HCT116 (cell line): ENCODE measurements at regions not wholly inside any gene's neighbourhood (a gene's known extent, or its start where the extent isn't known, plus 50 kb on each side); places are given as distances from the start of the nearest gene placed in this dataset.

Experiments
- ATAC-seq: fragments of 200-7000 bp; cut with Tn5 transposase; 2 replicates; pipeline ENCODE4 v1.9.1; 2020; ENCODE audit warnings: mild to moderate bottlenecking, moderate library complexity
- BruUV-seq: library from RNA; stranded (reverse); fragments of 400-500 nt; replicated peaks from 2 replicates; lab custom pipeline; 2021; lab: Mats Ljungman, UMichigan
- CTCF ChIA-PET: fragments of 300-600 bp; sonication (Branson Sonifier 250); formaldehyde crosslinking; loops from one replicate; lab custom pipeline; 2021; ENCODE audit warnings: antibody characterized with exemption; lab: Charles Lee
- POLR2A ChIA-PET: fragments of 300-600, 350-600 bp; sonication (Branson Sonifier 250); formaldehyde crosslinking; loops from one replicate; lab custom pipeline; 2021; ENCODE audit warnings: antibody characterized with exemption; lab: Charles Lee
- RAD21 ChIA-PET, 2 experiments: fragments of 300-600 bp; sonication (Branson Sonifier 250); formaldehyde crosslinking; loops; one replicate each; lab custom pipeline; 2023; ENCODE audit warnings: low total read pairs in 2 of 2; ENCODE audit not compliant: uncharacterized antibody in 2 of 2, unreplicated experiment in 2 of 2, low non-redundant PET in 1 of 2; lab: Charles Lee
- DNase-seq: peaks from one replicate; pipeline ENCODE4 v3.0.0-alpha.2; 2010; ENCODE audit warnings: low read depth, low spot score
- H2AFZ ChIP-seq: fragments of 200-600 bp; shearing (Covaris generic), sonication (generic); 2 replicates; pipeline ENCODE4 v1.6.1; 2017; ENCODE audit warnings: low read depth, mixed run types, mixed read lengths, antibody characterized with exemption, low read length; ENCODE audit not compliant: poor library complexity, severe bottlenecking
- H3K27ac ChIP-seq: 2 replicates; pipeline ENCODE4 v1.5.1; 2012; ENCODE audit warnings: low read depth, low read length
- H3K27me3 ChIP-seq: fragments of 200-600 bp; sonication (generic); 2 replicates; pipeline ENCODE4 v1.6.1; 2016; ENCODE audit warnings: mixed run types, low read length, mixed read lengths; ENCODE audit not compliant: insufficient read depth
- H3K36me3 ChIP-seq, 2 experiments: fragments of 200-500 bp in 1 of 2; fragments of 200-600 bp in 1 of 2; sonication (Bioruptor generic) in 1 of 2; sonication (generic) in 1 of 2; 2 replicates each; pipeline versions ENCODE4 v1.5.1 to v1.6.1; 2014 to 2016; ENCODE audit warnings: low read length in 2 of 2, inconsistent platforms in 1 of 2, mixed read lengths in 1 of 2, mixed run types in 1 of 2; ENCODE audit not compliant: insufficient read depth in 2 of 2, control insufficient read depth in 1 of 2
- H3K4me1 ChIP-seq, 2 experiments: fragments of 200-600 bp in 1 of 2; sonication (generic) in 1 of 2; 2 replicates each; pipeline versions ENCODE4 v1.5.1 to v1.6.1; 2012 to 2017; ENCODE audit warnings: low read length in 2 of 2, inconsistent platforms in 1 of 2, mild to moderate bottlenecking in 1 of 2, mixed read lengths in 1 of 2, mixed run types in 1 of 2, moderate library complexity in 1 of 2; ENCODE audit not compliant: insufficient read depth in 2 of 2, control insufficient read depth in 1 of 2
- H3K4me2 ChIP-seq: fragments of 200-600 bp; sonication (generic); 2 replicates; pipeline ENCODE4 v1.6.1; 2017; ENCODE audit warnings: mixed run types, low read length, mixed read lengths
- H3K4me3 ChIP-seq, 2 experiments: fragments of 200-600 bp in 1 of 2; sonication (generic) in 1 of 2; replicated peaks in 1 of 2; 2 replicates each; pipeline ENCODE4 v1.5.1; 2011 to 2016; ENCODE audit warnings: low read length in 2 of 2, control low read depth in 1 of 2, low read depth in 1 of 2, mild to moderate bottlenecking in 1 of 2, mixed read lengths in 1 of 2, mixed run types in 1 of 2
- H3K79me2 ChIP-seq: fragments of 200-600 bp; sonication (generic); 2 replicates; pipeline ENCODE4 v1.6.1; 2017; ENCODE audit warnings: mild to moderate bottlenecking, mixed run types, low read length, moderate library complexity, mixed read lengths; ENCODE audit not compliant: insufficient read depth
- H3K9ac ChIP-seq: fragments of 200-600 bp; sonication (generic); 2 replicates; pipeline ENCODE4 v1.6.1; 2016; ENCODE audit warnings: low read length, mixed read lengths
- H3K9me2 ChIP-seq: fragments of 200-600 bp; sonication (generic), shearing (Covaris generic); 2 replicates; pipeline ENCODE4 v1.6.1; 2017; ENCODE audit warnings: mixed run types, mild to moderate bottlenecking, moderate library complexity; ENCODE audit not compliant: insufficient read depth
- H3K9me3 ChIP-seq, 2 experiments: fragments of 200-500 bp in 1 of 2; fragments of 200-600 bp in 1 of 2; sonication (Bioruptor generic) in 1 of 2; sonication (generic) in 1 of 2; 2 replicates each; pipeline ENCODE4 v1.6.1; 2014 to 2017; ENCODE audit warnings: low read length in 2 of 2, mixed read lengths in 2 of 2, inconsistent platforms in 1 of 2, low read depth in 1 of 2, mild to moderate bottlenecking in 1 of 2, mixed run types in 1 of 2, moderate library complexity in 1 of 2; ENCODE audit not compliant: control insufficient read depth in 1 of 2, insufficient read depth in 1 of 2
- H4K20me1 ChIP-seq: fragments of 200-600 bp; sonication (generic), shearing (Covaris generic); 2 replicates; pipeline ENCODE4 v1.6.1; 2017; ENCODE audit warnings: mixed run types, mild to moderate bottlenecking, moderate library complexity; ENCODE audit not compliant: insufficient read depth
- ATF3 ChIP-seq: IDR thresholded peaks from 2 replicates; pipeline ENCODE4 v1.6.1; 2012
- CBX3 ChIP-seq: IDR thresholded peaks from 2 replicates; pipeline ENCODE4 v1.6.1; 2012; ENCODE audit warnings: low read depth
- CEBPB ChIP-seq: IDR thresholded peaks from 2 replicates; pipeline ENCODE4 v1.6.1; 2012; ENCODE audit warnings: low read depth
- CTCF ChIP-seq, 3 experiments: fragments of 200-600 bp in 1 of 3; sonication (generic) in 1 of 3; IDR thresholded peaks in 2 of 3; conservative IDR thresholded peaks in 1 of 3; 2 replicates each; pipeline ENCODE4 v1.5.1; 2012 to 2017; ENCODE audit warnings: low read depth in 2 of 3, low read length in 2 of 3, antibody characterized with exemption in 1 of 3, borderline replicate concordance in 1 of 3, control low read depth in 1 of 3, mild to moderate bottlenecking in 1 of 3, mixed read lengths in 1 of 3, mixed run types in 1 of 3, moderate library complexity in 1 of 3; ENCODE audit not compliant: insufficient read depth in 1 of 3
- EZH2 ChIP-seq: fragments of 200-600 bp; sonication (generic); IDR thresholded peaks from 2 replicates; pipeline ENCODE4 v1.6.1; 2017; ENCODE audit warnings: antibody characterized with exemption, mixed run types
- FOSL1 ChIP-seq: IDR thresholded peaks from 2 replicates; pipeline ENCODE4 v1.6.1; 2012; ENCODE audit warnings: low read depth
- JUND ChIP-seq: IDR thresholded peaks from 2 replicates; pipeline ENCODE4 v1.6.1; 2012
- MAX ChIP-seq: IDR thresholded peaks from 2 replicates; pipeline ENCODE4 v1.6.1; 2012
- POLR2A ChIP-seq: IDR thresholded peaks from 2 replicates; pipeline ENCODE4 v1.7.0; 2011; ENCODE audit warnings: borderline replicate concordance; ENCODE audit not compliant: insufficient read depth, insufficient read length; ENCODE audit errors: extremely low read depth
- POLR2AphosphoS5 ChIP-seq: IDR thresholded peaks from 2 replicates; pipeline ENCODE4 v1.6.1; 2011; ENCODE audit warnings: mild to moderate bottlenecking, low read depth, low read length, moderate library complexity
- RAD21 ChIP-seq: IDR thresholded peaks from 2 replicates; pipeline ENCODE4 v1.6.1; 2012; ENCODE audit warnings: low read depth, mild to moderate bottlenecking
- REST ChIP-seq: IDR thresholded peaks from 2 replicates; pipeline ENCODE4 v1.6.1; 2012; ENCODE audit warnings: low read depth
- SIN3A ChIP-seq: IDR thresholded peaks from 2 replicates; pipeline ENCODE4 v1.6.1; 2012; ENCODE audit warnings: low read depth
- SP1 ChIP-seq: IDR thresholded peaks from 2 replicates; pipeline ENCODE4 v1.6.1; 2012; ENCODE audit warnings: low read depth
- SRF ChIP-seq: IDR thresholded peaks from 2 replicates; pipeline ENCODE4 v1.6.1; 2012; ENCODE audit warnings: low read depth
- TCF7L2 ChIP-seq: IDR thresholded peaks from 2 replicates; pipeline ENCODE4 v1.7.0; 2011; ENCODE audit warnings: borderline replicate concordance, inconsistent platforms; ENCODE audit not compliant: insufficient read depth, insufficient read length; ENCODE audit errors: extremely low read depth
- ZBTB33 ChIP-seq: IDR thresholded peaks from 2 replicates; pipeline ENCODE4 v1.6.1; 2011; ENCODE audit warnings: mild to moderate bottlenecking, low read length, moderate library complexity; ENCODE audit not compliant: insufficient replicate concordance; ENCODE audit errors: extremely low read depth
- ZFX ChIP-seq: fragments of 450-650 bp; IDR thresholded peaks from 2 replicates; pipeline ENCODE4 v1.6.1; 2017
- ZNF274 ChIP-seq: fragments of 200-500 bp; sonication (Bioruptor generic); IDR thresholded peaks from 2 replicates; pipeline ENCODE4 v1.6.1; 2014; ENCODE audit warnings: mild to moderate bottlenecking, low read depth, low read length, inconsistent platforms
- intact Hi-C: fragments of 100-400 bp; cut with micrococcal nuclease; formaldehyde crosslinking; loops from 2 replicates; pipeline ENCODE4 v1.10.0; 2022

GRCh38 chr4:92050875-92051274, 252.9 kb upstream of the GRID2 start:
- no peak overlapping the region for H3K27ac ChIP-seq
- H3K9me3 ChIP-seq = no peaks in the 10 kb centered on the region
- no peak overlapping the region for H3K9ac ChIP-seq
- DNase-seq (no peak), ATAC-seq (no peak)
- TF ChIP-seq REST (no peak), ATF3 (no peak), ZNF274 (no peak), ZBTB33 (no peak), CEBPB (no peak), POLR2A (no peak), JUND (no peak), ZFX (no peak), SRF (no peak), CBX3 (no peak), TCF7L2 (no peak), SIN3A (no peak), RAD21 (no peak), EZH2 (no peak), CTCF (IDR thresholded peaks at IDR 0.05 in 2 of 3, conservative IDR thresholded peaks at IDR 0.05 in 1 of 3; ENCODE audit: borderline replicate concordance in 1 of 3, insufficient read depth in 1 of 3, low read depth in 2 of 3, low read length in 2 of 3) (no peak), MAX (no peak), SP1 (no peak), POLR2AphosphoS5 (no peak), FOSL1 (no peak)
- RAD21 ChIA-PET = no interaction called here
- H4K20me1 ChIP-seq = no peaks in the 10 kb centered on the region
- CTCF ChIA-PET = no interaction called here
- no peak overlapping the region for H3K4me3 ChIP-seq
- H3K36me3 ChIP-seq = no peaks in the 10 kb centered on the region
- POLR2A ChIA-PET = no interaction called here
- no peaks in the 10 kb centered on the region for H3K79me2 ChIP-seq
- no peak overlapping the region for H2AFZ ChIP-seq
- H3K27me3 ChIP-seq = no peaks in the 10 kb centered on the region
- BruUV-seq = no TSS peak
- no peaks in the 10 kb centered on the region for H3K4me1 ChIP-seq
- no peaks in the 10 kb centered on the region for H3K9me2 ChIP-seq
- H3K4me2 ChIP-seq = no peak overlapping the region
- intact Hi-C loops = loop anchor here (10.0 kb wide), 1 partner anchor 1696 kb away; no protein-coding TSS in a partner anchor
